HAP-1 (cell line): ENCODE measurements at regions not wholly inside any gene's neighbourhood (a gene's known extent, or its start where the extent isn't known, plus 50 kb on each side); places are given as distances from the start of the nearest gene placed in this dataset.
A peak's percentile ranks its signal among the peaks of the same experiment; 100 is the strongest.

Experiments used
- DNase-seq, 2 experiments: peaks; one replicate each; pipeline ENCODE4 v3.0.0-alpha.2; 2016 to 2020; ENCODE audit warnings: low spot score in 2 of 2
- H3K27me3 ChIP-seq: fragments of 250-450 bp; sonication (Bioruptor Pico); 2 replicates; pipeline ENCODE4 v1.5.1; 2020; ENCODE audit warnings: low read depth, mild to moderate bottlenecking, moderate library complexity
- H3K36me3 ChIP-seq: fragments of 250-450 bp; sonication (Bioruptor Pico); replicated peaks from 2 replicates; pipeline ENCODE4 v1.5.1; 2020; ENCODE audit warnings: mild to moderate bottlenecking
- H3K4me1 ChIP-seq: fragments of 250-450 bp; sonication (Bioruptor Pico); 2 replicates; pipeline ENCODE4 v1.5.1; 2020; ENCODE audit warnings: mild to moderate bottlenecking
- H3K4me3 ChIP-seq: fragments of 250-450 bp; sonication (Bioruptor Pico); 2 replicates; pipeline ENCODE4 v1.5.1; 2020; ENCODE audit warnings: mild to moderate bottlenecking, moderate library complexity
- H3K9me3 ChIP-seq: fragments of 250-450 bp; sonication (Bioruptor Pico); 2 replicates; pipeline ENCODE4 v1.5.1; 2020; ENCODE audit warnings: mild to moderate bottlenecking, moderate library complexity
- in situ Hi-C: fragments of 300-500 bp; cut with MboI; formaldehyde crosslinking; loops from 3 replicates; pipeline ENCODE4 v1.14.3; 2020; ENCODE audit warnings: low sequenced_read_pairs, inconsistent platforms, mixed read lengths

- Histone ChIP-seq H3K4me3 (no peak overlapping the region), H3K36me3 (no peaks in the 10 kb centered on the region), H3K4me1 (no peaks in the 10 kb centered on the region; the same call in 1 of the 2 replicates), H3K27me3 (no peaks in the 10 kb centered on the region), H3K9me3 (no peaks in the 10 kb centered on the region; the same call in 1 of the 2 replicates)
- DNase-seq: no peak
- in situ Hi-C loops: no loop called here
Measured at GRCh38 chr3:156760333-156760732, 65.8 kb upstream of the LEKR1 start.

GRCh38 chr3:156761007-156761406 lies 65.1 kb upstream of the LEKR1 start:
- H3K4me1 ChIP-seq: no peaks in the 10 kb centered on the region; the same call in 1 of the 2 replicates
- no peaks in the 10 kb centered on the region; the same call in 1 of the 2 replicates for H3K9me3 ChIP-seq
- H3K36me3 ChIP-seq: no peaks in the 10 kb centered on the region
- no peak overlapping the region for H3K4me3 ChIP-seq
- no peaks in the 10 kb centered on the region for H3K27me3 ChIP-seq
- DNase-seq: no peak
- in situ Hi-C loops: no loop called here

GRCh38 chr3:156761713-156762451 lies 64.3 kb upstream of the LEKR1 start:
- H3K27me3 ChIP-seq: no peaks in the 10 kb centered on the region
- in situ Hi-C loops: no loop called here
- H3K9me3 ChIP-seq: no peaks in the 10 kb centered on the region; the same call in 1 of the 2 replicates
- H3K36me3 ChIP-seq: no peaks in the 10 kb centered on the region
- H3K4me1 ChIP-seq: no peaks in the 10 kb centered on the region; the same call in 1 of the 2 replicates
- H3K4me3 ChIP-seq: no peak overlapping the region
- DNase-seq: no peak

GRCh38 chr3:156762631-156763185 lies 63.4 kb upstream of the LEKR1 start:
- Histone ChIP-seq H3K36me3 (no peaks in the 10 kb centered on the region), H3K27me3 (no peaks in the 10 kb centered on the region), H3K9me3 (no peaks in the 10 kb centered on the region), H3K4me3 (no peak overlapping the region), H3K4me1 (no peaks in the 10 kb centered on the region; the same call in 1 of the 2 replicates)
- DNase-seq: no peak
- in situ Hi-C loops: no loop called here

GRCh38 chr3:156763386-156763785 lies 62.8 kb upstream of the LEKR1 start:
- Histone ChIP-seq H3K4me3 (no peak overlapping the region), H3K4me1 (no peaks in the 10 kb centered on the region; the same call in 1 of the 2 replicates), H3K9me3 (no peaks in the 10 kb centered on the region), H3K36me3 (no peaks in the 10 kb centered on the region), H3K27me3 (no peaks in the 10 kb centered on the region)
- in situ Hi-C loops: no loop called here
- no peak for DNase-seq

- H3K27me3 ChIP-seq: no peaks in the 10 kb centered on the region
- H3K9me3 ChIP-seq: no peaks in the 10 kb centered on the region
- in situ Hi-C loops: no loop called here
- no peak overlapping the region for H3K4me3 ChIP-seq
- no peaks in the 10 kb centered on the region; the same call in 1 of the 2 replicates for H3K4me1 ChIP-seq
- no peaks in the 10 kb centered on the region for H3K36me3 ChIP-seq
- DNase-seq: no peak
Measured at GRCh38 chr3:156763931-156764720, 62.0 kb upstream of the LEKR1 start.

- H3K9me3 ChIP-seq: no peaks in the 10 kb centered on the region
- no peaks in the 10 kb centered on the region for H3K36me3 ChIP-seq
- no peaks in the 10 kb centered on the region for H3K27me3 ChIP-seq
- no peak overlapping the region for H3K4me3 ChIP-seq
- DNase-seq: no peak
- in situ Hi-C loops: no loop called here
- no peaks in the 10 kb centered on the region; the same call in 1 of the 2 replicates for H3K4me1 ChIP-seq
Measured at GRCh38 chr3:156764751-156765150, 61.4 kb upstream of the LEKR1 start.

- Histone ChIP-seq H3K9me3 (no peaks in the 10 kb centered on the region), H3K4me1 (no peaks in the 10 kb centered on the region), H3K36me3 (no peaks in the 10 kb centered on the region), H3K4me3 (no peak overlapping the region), H3K27me3 (no peaks in the 10 kb centered on the region)
- in situ Hi-C loops: no loop called here
- no peak for DNase-seq
Measured at GRCh38 chr3:156768390-156768789, 57.8 kb upstream of the LEKR1 start.

GRCh38 chr3:156769721-156770654 lies 56.2 kb upstream of the LEKR1 start:
- in situ Hi-C loops: no loop called here
- DNase-seq: no peak

GRCh38 chr3:156770699-156771414 lies 55.3 kb upstream of the LEKR1 start:
- in situ Hi-C loops: no loop called here
- H3K9me3 ChIP-seq: no peaks in the 10 kb centered on the region
- no peaks in the 10 kb centered on the region for H3K27me3 ChIP-seq
- H3K4me3 ChIP-seq: no peak overlapping the region
- H3K4me1 ChIP-seq: no peaks in the 10 kb centered on the region
- no peaks in the 10 kb centered on the region for H3K36me3 ChIP-seq
- no peak for DNase-seq

More at GRCh38 chr3:156769721-156770654, 56.2 kb upstream of the LEKR1 start:
- H3K27me3 ChIP-seq: no peaks in the 10 kb centered on the region
- no peak overlapping the region for H3K4me3 ChIP-seq
- H3K4me1 ChIP-seq: no peaks in the 10 kb centered on the region
- no peaks in the 10 kb centered on the region for H3K36me3 ChIP-seq
- no peaks in the 10 kb centered on the region for H3K9me3 ChIP-seq

- H3K4me1 ChIP-seq: no peaks in the 10 kb centered on the region
- H3K4me3 ChIP-seq: no peak overlapping the region
- no peaks in the 10 kb centered on the region for H3K36me3 ChIP-seq
- H3K9me3 ChIP-seq: no peaks in the 10 kb centered on the region
- in situ Hi-C loops: no loop called here
- no peaks in the 10 kb centered on the region for H3K27me3 ChIP-seq
- peak in 1 of 2 experiments; percentile 10 for DNase-seq
Measured at GRCh38 chr3:156772588-156773206, 53.5 kb upstream of the LEKR1 start.

- Histone ChIP-seq H3K36me3 (no peaks in the 10 kb centered on the region), H3K4me3 (no peak overlapping the region), H3K27me3 (no peaks in the 10 kb centered on the region), H3K9me3 (no peaks in the 10 kb centered on the region), H3K4me1 (no peaks in the 10 kb centered on the region)
- in situ Hi-C loops: no loop called here
- no peak for DNase-seq
Measured at GRCh38 chr3:156776031-156776430, 50.1 kb upstream of the LEKR1 start.
